ENCODE measurements at regions not wholly inside any gene's neighbourhood (a gene's known extent, or its start where the extent isn't known, plus 50 kb on each side); places are given as distances from the start of the nearest gene placed in this dataset.

- ChIA-PET CTCF (no interaction called here), POLR2A (no interaction called here)
- no peak for TF ChIP-seq CTCF (IDR thresholded peaks at IDR 0.05; ENCODE audit: insufficient read depth, low read length, missing control alignments)
- no peak overlapping the region for H3K4me3 ChIP-seq (ENCODE audit: low read depth, low read length)
- no peak for DNase-seq (ENCODE audit: low read depth, low spot score)
Observed at GRCh38 chr4:104693601-104694201, 199.0 kb upstream of the CXXC4 start.

- CTCF ChIA-PET, result no interaction called here
- TF ChIP-seq CTCF (IDR thresholded peaks at IDR 0.05; ENCODE audit: insufficient read depth, low read length, missing control alignments), result no peak
- no peak overlapping the region for H3K4me3 ChIP-seq (ENCODE audit: low read depth, low read length)
- POLR2A ChIA-PET, result no interaction called here
- DNase-seq (ENCODE audit: low read depth, low spot score), result no peak
Observed at GRCh38 chr4:104716584-104716983, 221.9 kb upstream of the CXXC4 start.

- no peak for DNase-seq (ENCODE audit: low read depth, low spot score)
- ChIA-PET POLR2A (no interaction called here), CTCF (no interaction called here)
- H3K4me3 ChIP-seq (ENCODE audit: low read depth, low read length), result no peak overlapping the region
- TF ChIP-seq CTCF (IDR thresholded peaks at IDR 0.05; ENCODE audit: insufficient read depth, low read length, missing control alignments), result no peak
Observed at GRCh38 chr4:104719539-104720230, 225.0 kb upstream of the CXXC4 start.

GRCh38 chr4:104722467-104722866, 227.8 kb upstream of the CXXC4 start:
- POLR2A ChIA-PET, result no interaction called here
- no peak overlapping the region for H3K4me3 ChIP-seq (ENCODE audit: low read depth, low read length)
- no peak for DNase-seq (ENCODE audit: low read depth, low spot score)
- no peak for TF ChIP-seq CTCF (IDR thresholded peaks at IDR 0.05; ENCODE audit: insufficient read depth, low read length, missing control alignments)
- CTCF ChIA-PET, result no interaction called here

- DNase-seq (ENCODE audit: low read depth, low spot score), result no peak
- no peak overlapping the region for H3K4me3 ChIP-seq (ENCODE audit: low read depth, low read length)
- no peak for TF ChIP-seq CTCF (IDR thresholded peaks at IDR 0.05; ENCODE audit: insufficient read depth, low read length, missing control alignments)
- CTCF ChIA-PET, result no interaction called here
- POLR2A ChIA-PET, result no interaction called here
Observed at GRCh38 chr4:104726002-104726401, 231.3 kb upstream of the CXXC4 start.

GRCh38 chr4:104727643-104728042, 232.9 kb upstream of the CXXC4 start:
- no peak for DNase-seq (ENCODE audit: low read depth, low spot score)
- CTCF ChIA-PET, result no interaction called here
- POLR2A ChIA-PET, result no interaction called here
- TF ChIP-seq CTCF (IDR thresholded peaks at IDR 0.05; ENCODE audit: insufficient read depth, low read length, missing control alignments), result no peak
- H3K4me3 ChIP-seq (ENCODE audit: low read depth, low read length), result no peak overlapping the region
